ENCODE measurements at regions not wholly inside any gene's neighbourhood (a gene's known extent, or its start where the extent isn't known, plus 50 kb on each side); places are given as distances from the start of the nearest gene placed in this dataset.

DNA sequence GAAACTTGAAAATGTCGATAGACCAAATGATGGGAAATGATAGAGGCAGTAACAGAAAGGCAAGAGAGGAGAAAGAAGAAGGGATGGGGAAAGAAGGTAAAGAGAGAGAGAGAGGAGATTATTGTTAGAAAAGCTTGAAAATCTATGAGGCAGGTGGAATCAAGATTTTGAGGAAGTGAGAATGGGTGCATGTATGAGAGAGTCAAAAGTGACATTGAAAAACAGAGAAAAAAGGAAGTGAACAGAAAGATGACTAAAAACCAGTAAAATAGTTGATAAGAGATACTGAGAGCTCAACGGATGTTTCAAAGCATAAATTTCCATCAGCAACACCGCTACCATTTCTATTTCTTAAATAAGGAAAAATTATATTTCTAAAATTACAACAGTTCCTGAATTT lies 327.4 kb upstream of the CWC22 start:
- no peak overlapping the region for H3K27ac Mint-ChIP-seq
- DNase-seq (ENCODE audit: low spot score, unreplicated experiment): no peak
- no peaks in the 10 kb centered on the region for H3K4me1 Mint-ChIP-seq (ENCODE audit: low read depth)
- peaks cover 48% of the 10 kb centered on the region for H3K9me3 Mint-ChIP-seq (ENCODE audit: low read depth)
- H3K27me3 Mint-ChIP-seq: no peaks in the 10 kb centered on the region
- TF ChIP-seq, protein P1, sequence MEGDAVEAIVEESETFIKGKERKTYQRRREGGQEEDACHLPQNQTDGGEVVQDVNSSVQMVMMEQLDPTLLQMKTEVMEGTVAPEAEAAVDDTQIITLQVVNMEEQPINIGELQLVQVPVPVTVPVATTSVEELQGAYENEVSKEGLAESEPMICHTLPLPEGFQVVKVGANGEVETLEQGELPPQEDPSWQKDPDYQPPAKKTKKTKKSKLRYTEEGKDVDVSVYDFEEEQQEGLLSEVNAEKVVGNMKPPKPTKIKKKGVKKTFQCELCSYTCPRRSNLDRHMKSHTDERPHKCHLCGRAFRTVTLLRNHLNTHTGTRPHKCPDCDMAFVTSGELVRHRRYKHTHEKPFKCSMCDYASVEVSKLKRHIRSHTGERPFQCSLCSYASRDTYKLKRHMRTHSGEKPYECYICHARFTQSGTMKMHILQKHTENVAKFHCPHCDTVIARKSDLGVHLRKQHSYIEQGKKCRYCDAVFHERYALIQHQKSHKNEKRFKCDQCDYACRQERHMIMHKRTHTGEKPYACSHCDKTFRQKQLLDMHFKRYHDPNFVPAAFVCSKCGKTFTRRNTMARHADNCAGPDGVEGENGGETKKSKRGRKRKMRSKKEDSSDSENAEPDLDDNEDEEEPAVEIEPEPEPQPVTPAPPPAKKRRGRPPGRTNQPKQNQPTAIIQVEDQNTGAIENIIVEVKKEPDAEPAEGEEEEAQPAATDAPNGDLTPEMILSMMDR (IDR thresholded peaks at IDR 0.05; ENCODE audit: unreplicated experiment): no peak
- H3K4me3 Mint-ChIP-seq (ENCODE audit: low read depth): no peak overlapping the region
- H3K36me3 Mint-ChIP-seq (ENCODE audit: insufficient read depth): peaks cover 10% of the 10 kb centered on the region

GRCh38 chr2:180328795-180329422 lies 321.8 kb upstream of the CWC22 start:
- no peaks in the 10 kb centered on the region for H3K36me3 Mint-ChIP-seq (ENCODE audit: insufficient read depth)
- peaks cover 17% of the 10 kb centered on the region for H3K9me3 Mint-ChIP-seq (ENCODE audit: low read depth)
- no peaks in the 10 kb centered on the region for H3K27me3 Mint-ChIP-seq
- H3K4me1 Mint-ChIP-seq (ENCODE audit: low read depth): peaks cover 1% of the 10 kb centered on the region
- TF ChIP-seq, protein P1 (IDR thresholded peaks at IDR 0.05; ENCODE audit: unreplicated experiment): no peak
- no peak overlapping the region for H3K4me3 Mint-ChIP-seq (ENCODE audit: low read depth)
- no peak overlapping the region for H3K27ac Mint-ChIP-seq
- no peak for DNase-seq (ENCODE audit: low spot score, unreplicated experiment)

GRCh38 chr2:180327185-180327584 lies 320.1 kb upstream of the CWC22 start:
- H3K4me1 Mint-ChIP-seq (ENCODE audit: low read depth): peaks cover 2% of the 10 kb centered on the region
- H3K9me3 Mint-ChIP-seq (ENCODE audit: low read depth): peaks cover 10% of the 10 kb centered on the region
- H3K27me3 Mint-ChIP-seq: no peaks in the 10 kb centered on the region
- no peak overlapping the region for H3K4me3 Mint-ChIP-seq (ENCODE audit: low read depth)
- H3K36me3 Mint-ChIP-seq (ENCODE audit: insufficient read depth): no peaks in the 10 kb centered on the region
- TF ChIP-seq, protein P1 (IDR thresholded peaks at IDR 0.05; ENCODE audit: unreplicated experiment): no peak
- H3K27ac Mint-ChIP-seq: no peak overlapping the region
- no peak for DNase-seq (ENCODE audit: low spot score, unreplicated experiment)

DNA sequence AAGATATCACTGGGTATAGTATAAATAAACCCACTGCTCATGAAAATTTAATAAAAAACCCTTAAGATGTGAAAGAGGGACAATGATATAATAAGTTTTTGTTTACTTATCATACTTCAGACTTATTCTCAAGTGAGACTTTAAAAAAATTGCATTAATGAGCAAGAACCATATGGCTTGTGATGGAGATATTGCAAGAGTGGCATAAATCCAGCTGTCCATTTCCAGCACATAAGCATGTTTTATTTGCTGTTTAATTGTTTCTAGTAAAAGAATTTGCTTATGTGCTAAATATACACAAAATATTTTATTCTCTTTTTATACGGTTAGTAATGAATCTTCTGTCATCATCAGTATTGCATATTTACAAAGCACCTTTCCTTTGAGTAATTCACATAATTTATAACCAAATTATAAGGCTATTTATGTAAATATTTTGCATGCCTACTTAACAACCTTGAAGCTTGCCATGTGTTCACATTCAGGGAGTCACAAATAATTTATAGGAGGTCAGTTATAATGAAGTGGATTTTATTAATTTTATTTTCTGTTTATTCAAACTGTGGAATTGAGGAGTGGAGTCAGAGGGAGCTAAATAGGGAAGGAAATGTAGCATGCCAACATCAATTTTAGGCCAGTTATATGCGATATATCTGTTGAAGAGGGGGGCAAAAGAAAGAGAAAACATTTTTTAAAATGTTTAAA lies 318.5 kb upstream of the CWC22 start:
- H3K27me3 Mint-ChIP-seq: no peaks in the 10 kb centered on the region
- TF ChIP-seq, protein P1 (IDR thresholded peaks at IDR 0.05; ENCODE audit: unreplicated experiment): no peak
- peaks cover 2% of the 10 kb centered on the region for H3K4me1 Mint-ChIP-seq (ENCODE audit: low read depth)
- no peak overlapping the region for H3K27ac Mint-ChIP-seq
- DNase-seq (ENCODE audit: low spot score, unreplicated experiment): no peak
- peaks cover 2% of the 10 kb centered on the region for H3K36me3 Mint-ChIP-seq (ENCODE audit: insufficient read depth)
- H3K4me3 Mint-ChIP-seq (ENCODE audit: low read depth): no peak overlapping the region
- peaks cover 9% of the 10 kb centered on the region for H3K9me3 Mint-ChIP-seq (ENCODE audit: low read depth)

GRCh38 chr2:180324182-180324581 lies 317.1 kb upstream of the CWC22 start:
- Mint-ChIP-seq H3K27me3 (no peaks in the 10 kb centered on the region), H3K9me3 (ENCODE audit: low read depth) (peaks cover 13% of the 10 kb centered on the region), H3K4me1 (ENCODE audit: low read depth) (peaks cover 2% of the 10 kb centered on the region), H3K4me3 (ENCODE audit: low read depth) (no peak overlapping the region), H3K27ac (no peak overlapping the region), H3K36me3 (ENCODE audit: insufficient read depth) (peaks cover 2% of the 10 kb centered on the region)
- DNase-seq (ENCODE audit: low spot score, unreplicated experiment): no peak
- TF ChIP-seq, protein P1 (IDR thresholded peaks at IDR 0.05; ENCODE audit: unreplicated experiment): no peak

Measured in progenitor cell of endocrine pancreas (in vitro differentiated cells).